H1 (cell line): ENCODE measurements at regions not wholly inside any gene's neighbourhood (a gene's known extent, or its start where the extent isn't known, plus 50 kb on each side); places are given as distances from the start of the nearest gene placed in this dataset.

Experiments used
- CTCF ChIA-PET: fragments of 300-600 bp; sonication (Branson Sonifier 250); formaldehyde crosslinking; loops from one replicate; lab custom pipeline; 2021; ENCODE audit not compliant: partially characterized antibody; lab: Charles Lee
- POLR2A ChIA-PET: fragments of 300-600 bp; sonication (Branson Sonifier 250); formaldehyde crosslinking; loops from one replicate; lab custom pipeline; 2021; ENCODE audit warnings: inconsistent platforms; ENCODE audit not compliant: partially characterized antibody; lab: Charles Lee
- DNase-seq, 2 experiments: peaks; one replicate each; pipeline versions ENCODE4 v3.0.0 to v3.0.0-alpha.2; 2010 to 2022; ENCODE audit warnings: low spot score in 2 of 2, low read depth in 1 of 2, mixed read lengths in 1 of 2
- FAIRE-seq: peaks from 2 replicates; lab custom pipeline; 2011; peaks lifted over from hg19 to GRCh38; lab: Jason Lieb, UNC
- H2AFZ ChIP-seq: 2 replicates; pipeline ENCODE4 v1.8.1; 2012; ENCODE audit warnings: low read length, inconsistent platforms
- H2AK5ac ChIP-seq: 2 replicates; pipeline ENCODE4 v1.6.1; 2013; ENCODE audit warnings: low read depth, low read length
- H2BK120ac ChIP-seq: replicated peaks from 2 replicates; pipeline ENCODE3; 2013; ENCODE audit warnings: low read depth, low read length, inconsistent platforms
- H2BK12ac ChIP-seq: 2 replicates; pipeline ENCODE4 v1.6.1; 2013; ENCODE audit warnings: low read depth, low read length
- H2BK15ac ChIP-seq: 2 replicates; pipeline ENCODE4 v1.6.1; 2013; ENCODE audit warnings: low read length
- H2BK20ac ChIP-seq: 2 replicates; pipeline ENCODE4 v1.6.1; 2013; ENCODE audit warnings: low read length
- H2BK5ac ChIP-seq: 2 replicates; pipeline ENCODE4 v1.6.1; 2013; ENCODE audit warnings: low read depth, low read length
- H3K14ac ChIP-seq: 2 replicates; pipeline ENCODE4 v1.6.1; 2013; ENCODE audit warnings: inconsistent platforms; ENCODE audit not compliant: insufficient read length
- H3K18ac ChIP-seq: 2 replicates; pipeline ENCODE4 v1.6.1; 2013; ENCODE audit warnings: low read length; ENCODE audit errors: extremely low read depth
- H3K23ac ChIP-seq: 2 replicates; pipeline ENCODE4 v1.6.1; 2013; ENCODE audit warnings: inconsistent platforms; ENCODE audit not compliant: insufficient read length
- H3K23me2 ChIP-seq: 2 replicates; pipeline ENCODE4 v1.6.1; 2013; ENCODE audit warnings: low read depth, low read length
- H3K27ac ChIP-seq: 2 replicates; pipeline ENCODE4 v1.6.1; 2011; ENCODE audit warnings: low read depth, low read length, inconsistent platforms
- H3K27me3 ChIP-seq, 4 experiments: replicated peaks in 1 of 4; 1 replicate in 1 of 4; 2 replicates in 3 of 4; pipeline versions ENCODE4 v1.6.1 to v1.8.1; 2011 to 2013; ENCODE audit warnings: low read length in 3 of 4, mild to moderate bottlenecking in 3 of 4, inconsistent platforms in 2 of 4, mixed read lengths in 2 of 4, moderate library complexity in 1 of 4; ENCODE audit not compliant: control insufficient read depth in 3 of 4, insufficient read depth in 3 of 4; ENCODE audit errors: extremely low read depth in 1 of 4
- H3K36me3 ChIP-seq, 4 experiments: 2 replicates each; pipeline versions ENCODE4 v1.6.1 to v1.8.1; 2011 to 2013; ENCODE audit warnings: mild to moderate bottlenecking in 4 of 4, low read length in 3 of 4, moderate library complexity in 2 of 4, control low read depth in 1 of 4, inconsistent platforms in 1 of 4; ENCODE audit not compliant: insufficient read depth in 4 of 4, control insufficient read depth in 2 of 4
- H3K4ac ChIP-seq: replicated peaks from 2 replicates; pipeline ENCODE3; 2013; ENCODE audit warnings: low read length, low read depth, mixed read lengths, inconsistent platforms; ENCODE audit not compliant: insufficient read length
- H3K4me1 ChIP-seq, 4 experiments: replicated peaks in 1 of 4; 1 replicate in 1 of 4; 2 replicates in 3 of 4; pipeline versions ENCODE4 v1.6.1 to v1.8.1; 2011 to 2013; ENCODE audit warnings: low read length in 3 of 4, inconsistent platforms in 2 of 4, mixed read lengths in 1 of 4; ENCODE audit not compliant: insufficient read depth in 4 of 4, control insufficient read depth in 3 of 4
- H3K4me2 ChIP-seq, 2 experiments: 2 replicates each; pipeline versions ENCODE4 v1.6.1 to v1.8.1; 2011 to 2013; ENCODE audit warnings: low read depth in 2 of 2, low read length in 2 of 2, control low read depth in 1 of 2, inconsistent platforms in 1 of 2, mild to moderate bottlenecking in 1 of 2; ENCODE audit not compliant: insufficient read depth in 1 of 2
- H3K4me3 ChIP-seq, 4 experiments: fragments of 200-600, 300-600 bp in 1 of 4; sonication (generic), shearing (Covaris generic), sonication (Bioruptor Twin) in 1 of 4; 2 replicates each; pipeline versions ENCODE4 v1.5.1 to v1.8.1; 2011 to 2016; ENCODE audit warnings: low read length in 4 of 4, low read depth in 3 of 4, control low read depth in 2 of 4, inconsistent platforms in 2 of 4, mild to moderate bottlenecking in 2 of 4, mixed read lengths in 1 of 4, moderate library complexity in 1 of 4; ENCODE audit not compliant: insufficient read depth in 2 of 4; ENCODE audit errors: extremely low read depth in 1 of 4
- H3K56ac ChIP-seq: replicated peaks from 2 replicates; pipeline ENCODE3; 2013; ENCODE audit warnings: low read depth, mild to moderate bottlenecking, mixed read lengths, low read length, inconsistent platforms; ENCODE audit not compliant: insufficient read length
- H3K79me1 ChIP-seq: 2 replicates; pipeline ENCODE4 v1.6.1; 2013; ENCODE audit warnings: low read depth, low read length, control low read depth
- H3K79me2 ChIP-seq, 2 experiments: 2 replicates each; pipeline versions ENCODE4 v1.6.1 to v1.8.1; 2012 to 2013; ENCODE audit warnings: low read length in 2 of 2, mild to moderate bottlenecking in 2 of 2, inconsistent platforms in 1 of 2; ENCODE audit not compliant: insufficient read depth in 2 of 2, control insufficient read depth in 1 of 2
- H3K9ac ChIP-seq, 4 experiments: replicated peaks in 1 of 4; 1 replicate in 1 of 4; 2 replicates in 3 of 4; pipeline versions ENCODE4 v1.6.1 to v1.8.1; 2011 to 2013; ENCODE audit warnings: low read depth in 3 of 4, low read length in 3 of 4, control low read depth in 2 of 4, mild to moderate bottlenecking in 2 of 4, moderate library complexity in 2 of 4, inconsistent platforms in 1 of 4; ENCODE audit errors: extremely low read depth in 1 of 4
- H3K9me3 ChIP-seq, 2 experiments: 2 replicates each; pipeline versions ENCODE4 v1.6.1 to v1.8.1; 2012 to 2013; ENCODE audit warnings: mild to moderate bottlenecking in 2 of 2, moderate library complexity in 2 of 2, control low read depth in 1 of 2, inconsistent platforms in 1 of 2, low read depth in 1 of 2, low read length in 1 of 2, mixed read lengths in 1 of 2; ENCODE audit not compliant: insufficient read depth in 2 of 2
- H4K20me1 ChIP-seq, 2 experiments: replicated peaks in 1 of 2; 2 replicates each; pipeline versions ENCODE3 to v1.8.1; 2011 to 2013; ENCODE audit warnings: inconsistent platforms in 2 of 2, low read length in 2 of 2, mild to moderate bottlenecking in 1 of 2; ENCODE audit not compliant: insufficient read depth in 2 of 2, control insufficient read depth in 1 of 2
- H4K5ac ChIP-seq: 2 replicates; pipeline ENCODE4 v1.6.1; 2013; ENCODE audit warnings: low read length, low read depth, mixed read lengths, inconsistent platforms; ENCODE audit not compliant: insufficient read length
- H4K8ac ChIP-seq: 2 replicates; pipeline ENCODE4 v1.8.0; 2013; ENCODE audit warnings: mild to moderate bottlenecking, moderate library complexity, low read length, inconsistent platforms; ENCODE audit not compliant: insufficient read depth; ENCODE audit errors: extremely low read depth
- H4K91ac ChIP-seq: replicated peaks from 2 replicates; pipeline ENCODE3; 2013; ENCODE audit warnings: low read length, mixed read lengths, inconsistent platforms; ENCODE audit not compliant: insufficient read length
- BCL11A ChIP-seq, 2 experiments: IDR thresholded peaks; one replicate each; pipeline ENCODE4 v1.6.1; 2011; ENCODE audit warnings: low read depth in 2 of 2, low read length in 2 of 2, mild to moderate bottlenecking in 2 of 2
- FOSL1 ChIP-seq: IDR thresholded peaks from 2 replicates; pipeline ENCODE4 v1.6.1; 2011; ENCODE audit warnings: mild to moderate bottlenecking, low read depth, low read length, moderate library complexity; ENCODE audit not compliant: insufficient read depth
- GABPA ChIP-seq: IDR thresholded peaks from 2 replicates; pipeline ENCODE4 v1.6.1; 2011; ENCODE audit warnings: mild to moderate bottlenecking, low read length, moderate library complexity, borderline replicate concordance; ENCODE audit not compliant: insufficient read depth
- TCF12 ChIP-seq: IDR thresholded peaks from 2 replicates; pipeline ENCODE4 v1.6.1; 2011; ENCODE audit warnings: low read depth, mild to moderate bottlenecking, low read length
- WGBS, 2 experiments: shearing (Covaris generic) in 1 of 2; methylation state at CpG; one replicate each; pipeline versions ENCODE4 v1.1.6 to v1.1.7; 2013 to 2015; ENCODE audit warnings: low lambda C conversion rate in 2 of 2, mixed read lengths in 2 of 2, inconsistent platforms in 1 of 2, low coverage in 1 of 2, missing lambda C conversion rate in 1 of 2; ENCODE audit not compliant: insufficient replicate concordance in 2 of 2, insufficient coverage in 1 of 2, insufficient read length in 1 of 2; ENCODE audit errors: extremely low coverage in 1 of 2, missing lambda C conversion rate in 1 of 2; 5-methylcytosine and 5-hydroxymethylcytosine counted together
- TF ChIP-seq, protein P1 (sequence below): IDR thresholded peaks from 2 replicates; pipeline ENCODE4 v1.6.1; 2012; ENCODE audit warnings: inconsistent platforms

DNA sequence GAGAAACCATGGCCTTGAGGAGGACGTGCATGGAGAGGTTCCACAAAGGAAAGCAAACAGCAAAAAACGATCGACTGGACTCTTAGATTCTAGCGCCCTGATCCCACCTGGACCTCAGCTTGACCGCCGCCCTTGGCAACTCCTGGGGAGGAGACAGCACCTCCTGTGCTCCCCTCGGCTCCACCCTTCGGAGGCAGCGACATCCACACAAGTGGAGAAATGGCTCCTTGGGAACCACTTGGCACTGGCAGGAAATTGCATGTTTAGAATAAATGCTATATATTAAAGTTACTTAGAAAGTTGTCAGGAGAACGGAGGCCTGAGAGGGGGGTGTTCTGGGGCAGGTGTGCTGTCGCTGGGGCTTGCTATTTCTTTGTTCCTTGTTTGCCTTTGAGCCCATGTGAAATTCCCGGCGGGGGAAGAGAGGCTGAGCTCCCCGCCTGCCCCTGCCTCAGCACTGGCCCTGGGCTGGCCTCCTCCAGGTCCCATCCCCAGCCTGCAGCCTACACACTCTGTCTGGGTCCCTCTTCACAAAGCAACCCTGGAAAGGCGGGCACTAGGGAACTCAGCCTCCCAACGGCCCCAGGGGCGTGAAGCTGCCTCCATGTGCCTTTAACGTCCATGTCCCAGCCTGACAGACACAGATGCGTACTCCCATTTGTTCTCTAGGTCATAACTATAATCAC lies 395.3 kb downstream of the BRD1 start:
- 84% methylated on average over 18 of the region's 19 CpGs; no CpG with 5 or more reads in 1 of the 2 experiments for WGBS, 2 experiments
- no peak for DNase-seq
- CTCF ChIA-PET = interaction anchor here (0.6 to 2.4 kb wide), 9 partner anchors 10 to 358 kb away, joined by 3 to 14 read pairs (median 3); no protein-coding TSS in a partner anchor
- Histone ChIP-seq H2BK15ac (no peak overlapping the region), H3K27ac (no peak overlapping the region), H4K5ac (no peak overlapping the region), H2BK20ac (no peak overlapping the region), H3K4me1 (peaks cover 0 to 3% (median 1%) of the 10 kb centered on the region in 4 experiments; a peak in 2 of 7 replicates), H3K18ac (peak overlapping the region; percentile 48; the same call in 1 of the 2 replicates), H3K4ac (no peak overlapping the region), H3K9me3 (peaks cover 0 to 6% of the 10 kb centered on the region in 2 experiments; a peak in 2 of 4 replicates), H2AK5ac (no peak overlapping the region), H3K14ac (no peak overlapping the region), H3K36me3 (no peaks in the 10 kb centered on the region), H2BK5ac (no peak overlapping the region), H4K20me1 (no peaks in the 10 kb centered on the region), H4K8ac (no peak overlapping the region)
- TF ChIP-seq GABPA (no peak), BCL11A (IDR thresholded peaks at IDR 0.05; ENCODE audit: low read depth in 2 of 2, low read length in 2 of 2) (no peak), FOSL1 (no peak), TCF12 (no peak)
- TF ChIP-seq, protein P1, sequence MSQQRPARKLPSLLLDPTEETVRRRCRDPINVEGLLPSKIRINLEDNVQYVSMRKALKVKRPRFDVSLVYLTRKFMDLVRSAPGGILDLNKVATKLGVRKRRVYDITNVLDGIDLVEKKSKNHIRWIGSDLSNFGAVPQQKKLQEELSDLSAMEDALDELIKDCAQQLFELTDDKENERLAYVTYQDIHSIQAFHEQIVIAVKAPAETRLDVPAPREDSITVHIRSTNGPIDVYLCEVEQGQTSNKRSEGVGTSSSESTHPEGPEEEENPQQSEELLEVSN = 0 out of 2 replicates have a peak, but pooled peaks have one; percentile 38
- TF ChIP-seq, all 59 proteins: peak for 1
- no peak overlapping the region for H3K9ac ChIP-seq
- H2BK120ac ChIP-seq = no peak overlapping the region
- H3K23me2 ChIP-seq = no peaks in the 10 kb centered on the region
- no peaks in the 10 kb centered on the region for H3K79me1 ChIP-seq
- no peaks in the 10 kb centered on the region for H3K79me2 ChIP-seq
- H3K27me3 ChIP-seq = no peaks in the 10 kb centered on the region
- POLR2A ChIA-PET = no interaction called here
- H2BK12ac ChIP-seq = no peak overlapping the region
- H2AFZ ChIP-seq = no peak overlapping the region
- no peak for FAIRE-seq
- no peak overlapping the region for H3K4me3 ChIP-seq
- no peak overlapping the region for H4K91ac ChIP-seq
- no peak overlapping the region for H3K23ac ChIP-seq
- no peak overlapping the region for H3K56ac ChIP-seq
- no peak overlapping the region for H3K4me2 ChIP-seq
